GM03348 (cell line): ENCODE measurements at regions not wholly inside any gene's neighbourhood (a gene's known extent, or its start where the extent isn't known, plus 50 kb on each side); places are given as distances from the start of the nearest gene placed in this dataset.

Experiments
- DNase-seq: peaks from one replicate; pipeline ENCODE4 v3.0.0; 2012; ENCODE audit warnings: low spot score

DNA sequence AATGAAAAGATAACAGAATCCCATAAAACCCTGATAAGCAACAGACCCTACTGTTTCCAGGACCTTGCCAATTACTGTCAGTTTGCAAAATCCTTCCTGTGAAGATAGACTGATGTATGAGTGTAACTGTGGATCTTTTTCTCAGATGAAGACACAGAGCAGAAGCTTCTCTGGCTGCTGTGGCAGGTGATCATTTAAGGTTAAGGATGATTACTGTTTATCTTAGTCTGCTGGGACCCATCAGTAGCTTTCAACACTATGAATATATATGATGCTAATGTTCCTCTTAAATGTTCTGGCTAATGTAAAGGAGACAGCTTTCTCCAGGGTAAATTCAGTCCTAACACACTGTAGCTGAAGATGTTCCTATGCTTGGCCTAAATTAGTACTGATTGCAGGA is 56.0 kb upstream of the CTTNBP2 start:
- no peak for DNase-seq

DNA sequence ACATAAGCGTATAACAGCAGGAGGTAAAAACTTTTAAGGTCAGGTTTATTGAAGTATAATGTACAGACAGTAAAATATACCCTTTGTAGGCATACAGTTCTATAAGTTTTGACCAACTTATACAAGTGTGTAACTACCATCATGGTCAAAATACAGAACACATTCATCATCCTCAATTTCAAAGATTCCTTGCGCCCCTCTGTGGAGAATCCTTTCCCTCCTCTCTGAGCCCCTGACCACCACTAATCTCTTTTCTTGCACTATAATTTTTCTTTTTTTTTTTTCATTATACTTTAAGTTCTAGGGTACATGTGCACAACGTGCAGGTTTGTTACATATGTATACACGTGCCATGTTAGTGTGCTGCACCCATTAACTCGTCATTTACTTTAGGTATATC is 58.1 kb upstream of the CTTNBP2 start:
- no peak for DNase-seq

DNA sequence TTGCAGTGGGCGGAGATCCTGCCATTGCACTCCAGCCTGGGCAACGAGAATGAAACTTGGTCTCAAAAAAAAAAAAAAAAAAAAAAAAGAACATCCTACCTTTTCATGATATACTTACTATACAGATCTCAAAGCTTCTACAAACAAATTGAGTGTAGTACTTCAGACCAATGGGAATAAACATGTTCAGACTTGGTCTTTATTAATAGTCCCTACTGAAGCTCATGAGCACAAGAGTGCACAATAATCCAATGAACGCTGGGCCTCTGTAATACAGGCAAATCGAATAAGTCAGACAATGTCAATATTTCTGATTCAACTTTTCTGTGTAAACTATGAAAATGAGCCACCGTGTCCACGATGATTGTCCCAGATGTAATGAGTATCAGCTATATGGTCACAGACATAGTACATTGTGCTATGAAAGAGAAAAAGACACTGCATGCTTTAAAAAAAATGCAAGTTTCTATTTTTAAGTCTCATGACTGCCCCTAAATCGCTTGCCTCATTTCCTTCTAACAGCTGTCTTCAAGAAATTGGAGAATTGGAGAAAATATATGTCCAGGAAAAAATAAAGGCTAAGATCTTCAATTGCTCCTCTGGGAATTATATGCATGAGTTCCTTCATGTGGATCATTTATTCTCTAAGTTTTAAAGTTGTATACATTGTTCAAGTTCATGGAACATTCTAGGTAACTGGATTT is 64.0 kb upstream of the CTTNBP2 start:
- no peak for DNase-seq

DNA sequence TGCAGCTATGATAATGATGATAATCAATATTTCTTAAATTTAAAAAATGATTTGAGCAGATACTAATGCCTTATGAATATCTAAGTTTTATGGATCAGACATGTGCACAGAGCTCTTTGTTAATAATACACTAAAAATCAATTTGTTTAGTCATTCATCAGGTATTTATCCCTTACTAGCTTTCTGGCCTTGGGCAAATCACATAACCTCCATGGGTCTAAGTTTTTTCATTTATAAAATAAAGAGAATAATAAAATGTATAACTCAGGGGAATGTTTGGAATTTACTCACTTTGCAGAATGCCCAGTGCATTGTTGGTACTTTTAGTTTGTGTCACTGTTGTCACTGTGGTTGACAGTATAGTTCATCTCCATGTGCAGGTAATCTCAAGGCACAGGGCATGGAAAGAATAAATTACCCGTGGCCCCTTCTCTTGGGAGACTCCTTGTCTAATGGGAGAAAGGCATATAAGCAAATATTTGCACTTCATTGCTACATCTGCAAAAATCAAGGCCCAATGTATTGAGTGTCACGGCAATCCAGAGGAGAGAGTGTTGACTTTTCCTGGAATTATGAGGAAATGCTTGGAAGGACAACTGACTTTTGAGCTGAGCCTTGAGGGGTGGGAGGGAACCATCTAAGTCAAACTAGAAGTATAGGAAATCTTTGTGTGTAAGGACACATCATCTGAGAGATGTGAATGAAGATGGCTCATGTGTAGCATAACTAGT is 64.7 kb upstream of the CTTNBP2 start:
- DNase-seq: no peak

- no peak for DNase-seq
These were observed 68.0 kb upstream of the CTTNBP2 start for GRCh38 chr7:117941138-117941810.

- no peak for DNase-seq
These were observed 69.5 kb upstream of the CTTNBP2 start for GRCh38 chr7:117942780-117943179.

DNA sequence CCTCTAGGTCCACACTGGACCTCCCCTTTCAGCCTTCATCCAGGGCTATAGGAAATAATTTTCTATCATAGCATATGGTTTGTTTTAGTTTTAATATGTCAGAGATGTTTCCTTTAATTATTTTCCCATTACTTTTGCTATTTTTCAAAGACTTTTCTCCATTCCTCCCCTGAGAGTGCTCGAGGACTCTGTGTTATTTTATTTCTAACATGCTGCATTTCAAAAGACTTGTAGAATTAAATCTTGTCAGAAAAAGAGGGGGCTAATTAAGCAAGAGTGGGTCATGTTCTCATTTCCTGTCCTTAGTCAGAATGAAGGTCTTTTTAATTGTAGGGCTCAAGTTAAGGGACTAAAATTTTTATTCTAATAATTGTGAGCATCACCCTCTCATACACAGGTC is 71.6 kb upstream of the CTTNBP2 start:
- no peak for DNase-seq

DNA sequence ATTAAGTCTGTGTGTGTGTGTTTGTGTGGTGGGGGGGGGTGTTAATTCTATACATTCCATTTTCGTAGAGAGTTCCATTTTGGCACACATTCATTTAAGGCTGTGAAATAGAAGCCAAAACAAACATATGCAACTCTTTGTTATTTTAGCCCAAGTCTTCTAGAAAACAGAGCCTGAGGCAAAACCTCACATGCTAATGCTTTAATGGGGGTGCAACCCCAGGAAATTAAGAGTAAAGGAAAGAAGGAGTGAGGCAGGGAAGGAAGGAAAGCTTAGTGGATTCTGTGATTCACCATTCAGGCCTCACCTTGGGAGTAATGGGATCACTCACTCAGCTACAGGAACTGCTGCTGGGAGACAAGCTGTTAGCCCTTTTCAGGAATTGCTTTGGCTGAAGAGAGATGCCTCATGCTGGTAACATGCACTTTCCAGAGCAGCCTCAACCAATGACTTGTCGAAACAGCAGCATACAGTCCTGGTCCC is 73.0 kb upstream of the CTTNBP2 start:
- no peak for DNase-seq

- no peak for DNase-seq
These were observed 76.0 kb upstream of the CTTNBP2 start for GRCh38 chr7:117949232-117949631.

GRCh38 chr7:117950601-117951260 is 77.5 kb upstream of the CTTNBP2 start:
- no peak for DNase-seq

DNA sequence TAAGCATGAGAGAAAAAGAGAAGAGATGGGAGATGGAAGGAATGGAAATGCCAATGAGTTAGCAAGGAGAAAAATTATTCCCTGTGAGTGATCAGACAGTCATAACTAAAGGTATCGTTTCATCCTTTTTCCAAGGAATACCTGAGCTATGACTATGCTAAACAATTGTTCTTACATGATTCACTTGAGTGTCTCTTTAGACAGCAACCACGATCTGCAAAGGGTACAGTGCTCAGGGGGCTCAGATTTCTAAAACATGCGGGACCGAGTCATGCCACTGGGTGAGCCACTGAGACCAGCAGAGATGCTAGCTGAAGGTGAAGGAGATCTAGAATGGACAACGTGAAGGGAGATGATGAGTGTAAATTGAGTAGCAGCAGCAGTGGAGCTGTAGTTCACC is 78.0 kb upstream of the CTTNBP2 start:
- DNase-seq: no peak

GRCh38 chr7:117951691-117952280 is 78.5 kb upstream of the CTTNBP2 start:
- DNase-seq: no peak

DNA sequence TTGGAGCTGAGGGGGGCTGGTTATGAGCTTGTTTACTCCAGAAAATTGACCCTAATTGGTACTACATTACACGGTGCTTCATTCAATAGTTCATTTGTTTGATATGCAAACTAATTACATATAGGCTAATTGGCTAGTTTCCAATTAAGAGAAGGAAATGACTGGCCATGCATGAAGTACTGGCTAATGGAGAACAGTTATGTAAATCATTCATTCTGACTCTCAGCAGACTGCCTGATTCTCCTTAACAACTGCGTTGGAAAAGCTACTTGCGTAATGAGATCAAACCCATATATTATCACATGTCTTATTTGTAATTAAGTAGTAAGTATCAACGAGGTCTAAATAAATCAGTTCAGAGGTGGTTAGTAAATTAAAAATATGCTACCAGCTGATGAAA is 81.8 kb upstream of the CTTNBP2 start:
- no peak for DNase-seq

GRCh38 chr7:117960351-117960750 is 87.1 kb upstream of the CTTNBP2 start:
- no peak for DNase-seq

DNA sequence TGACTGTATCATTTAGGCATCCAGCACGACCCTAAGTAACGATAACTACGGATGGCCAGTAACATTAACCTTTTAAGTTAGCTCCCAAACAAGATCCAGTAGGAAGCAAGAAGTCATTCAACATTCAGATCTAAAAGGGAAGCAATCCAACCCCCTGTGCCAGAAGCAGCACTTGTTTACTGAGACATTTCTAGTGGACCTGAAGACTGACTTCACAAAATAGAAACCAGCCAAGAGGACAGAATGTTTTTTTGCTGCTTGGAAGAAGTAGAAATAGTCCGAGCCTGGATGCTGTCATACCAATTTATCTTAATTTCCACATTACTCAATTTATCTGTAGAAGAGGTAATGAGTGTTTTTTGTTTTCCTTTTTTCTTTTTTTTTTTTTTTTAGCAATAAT is 88.0 kb upstream of the CTTNBP2 start:
- no peak for DNase-seq

DNA sequence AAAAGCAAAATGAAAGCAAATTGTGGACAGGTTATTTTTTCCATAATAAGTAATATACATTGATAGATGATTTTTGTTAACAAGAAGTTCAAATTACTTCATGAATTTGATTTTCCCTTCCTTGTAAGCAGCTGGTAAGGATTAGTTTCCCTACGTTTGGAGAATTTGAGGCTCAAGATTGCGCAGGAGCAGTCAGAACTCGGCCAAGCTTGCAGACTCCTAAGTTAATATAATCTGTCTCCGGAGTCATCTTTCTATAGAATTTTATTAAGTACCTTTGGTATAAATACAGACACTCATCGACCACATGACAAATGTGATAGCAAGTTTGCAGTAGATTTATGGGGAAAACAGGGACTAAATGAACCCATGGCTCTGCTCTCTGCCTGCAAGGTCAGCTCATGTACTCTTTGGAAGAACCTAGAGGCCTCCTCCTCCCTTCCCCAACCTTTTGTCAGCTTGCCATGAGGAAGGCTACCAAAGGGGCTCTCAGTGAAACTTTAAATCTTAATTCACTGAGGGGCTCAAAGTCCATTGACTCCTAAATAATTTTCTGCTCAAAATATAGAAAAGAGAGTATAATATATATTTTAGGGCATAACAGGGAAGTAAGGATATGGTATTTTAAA is 89.2 kb upstream of the CTTNBP2 start:
- no peak for DNase-seq

- no peak for DNase-seq
These were observed 90.3 kb upstream of the CTTNBP2 start for GRCh38 chr7:117963264-117964197.

DNA sequence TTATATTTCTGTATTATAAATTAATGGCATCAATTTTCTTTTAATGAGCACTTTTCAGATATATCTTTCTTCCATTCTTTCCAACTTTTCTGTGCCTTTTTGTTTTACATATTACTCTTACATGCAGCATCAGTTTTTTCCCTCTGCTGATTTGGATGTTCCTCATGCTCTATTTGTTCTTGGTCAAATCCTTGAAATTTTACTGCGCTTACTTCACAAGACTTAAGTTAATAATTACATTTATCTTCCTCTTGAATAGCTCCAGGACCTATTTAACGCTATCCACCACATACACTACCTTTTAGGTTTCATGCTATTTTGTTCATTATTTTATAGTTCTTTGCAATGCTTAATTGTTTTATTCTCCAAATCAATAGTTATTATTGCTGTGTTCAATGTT is 97.6 kb upstream of the CTTNBP2 start:
- no peak for DNase-seq

- no peak for DNase-seq
These were observed 98.5 kb upstream of the CTTNBP2 start for GRCh38 chr7:117971556-117972244.

DNA sequence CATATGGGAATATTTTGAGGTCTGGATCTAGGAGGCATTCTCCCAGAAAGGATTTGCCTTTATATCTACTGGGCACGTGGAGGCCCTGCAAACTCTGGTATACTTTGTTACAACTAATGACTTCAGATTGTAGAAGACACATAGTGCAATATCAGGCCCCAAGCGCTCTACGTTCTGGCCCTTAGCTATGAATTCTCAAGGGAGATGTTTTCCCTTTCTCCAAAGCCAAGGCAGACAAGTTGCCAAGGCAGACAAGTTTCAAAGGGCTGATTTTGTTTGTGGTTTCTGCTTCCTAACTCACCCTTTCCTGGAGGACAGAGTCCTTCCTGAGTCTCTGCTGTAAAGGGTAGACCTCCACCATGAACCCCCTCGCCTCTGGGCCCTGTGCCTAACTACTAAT is 99.4 kb upstream of the CTTNBP2 start:
- DNase-seq: no peak
